Ascending aorta (tissue), 2 donors: ENCODE measurements at regions not wholly inside any gene's neighbourhood (a gene's known extent, or its start where the extent isn't known, plus 50 kb on each side); places are given as distances from the start of the nearest gene placed in this dataset.

Experiments
- DNase-seq, 2 donors: peaks; one replicate each; pipeline ENCODE4 v3.0.0-alpha.2; 2019; ENCODE audit warnings: low spot score in 2 of 2
- H3K27ac ChIP-seq, 2 donors: fragments of 200-600 bp; sonication (generic); one replicate each; pipeline ENCODE4 v1.5.1; 2016 to 2017; ENCODE audit warnings: mild to moderate bottlenecking in 1 of 2
- H3K27me3 ChIP-seq: fragments of 200-600 bp; sonication (generic); one replicate; pipeline ENCODE4 v1.5.1; 2017
- H3K36me3 ChIP-seq, 2 donors: fragments of 200-600 bp; sonication (generic); one replicate each; pipeline ENCODE4 v1.5.1; 2016
- H3K4me1 ChIP-seq, 2 donors: fragments of 200-600 bp; sonication (generic); one replicate each; pipeline ENCODE4 v1.5.1; 2016 to 2017; ENCODE audit warnings: mild to moderate bottlenecking in 1 of 2
- H3K4me3 ChIP-seq, 2 donors: fragments of 200-600 bp; sonication (generic); one replicate each; pipeline ENCODE4 v1.5.1; 2016 to 2017; ENCODE audit warnings: mild to moderate bottlenecking in 1 of 2
- H3K9me3 ChIP-seq, 2 donors: fragments of 200-600 bp; sonication (generic); one replicate each; pipeline ENCODE4 v1.5.1; 2016
- CTCF ChIP-seq, 3 experiments: fragments of 200-600 bp in 2 of 3; fragments of 450-650 bp in 1 of 3; sonication (generic) in 2 of 3; IDR thresholded peaks; one replicate each; pipeline ENCODE4 v1.5.1; 2016 to 2019; ENCODE audit warnings: antibody characterized with exemption in 3 of 3, mild to moderate bottlenecking in 1 of 3, moderate library complexity in 1 of 3
- intact Hi-C: fragments of 100-400 bp; cut with DNase I; formaldehyde crosslinking; loops from one replicate; pipeline ENCODE4 v1.15.1; 2023

- Histone ChIP-seq H3K27ac (no peak overlapping the region), H3K36me3 (no peaks in the 10 kb centered on the region), H3K9me3 (no peaks in the 10 kb centered on the region), H3K4me3 (no peak overlapping the region), H3K27me3 (no peaks in the 10 kb centered on the region), H3K4me1 (no peaks in the 10 kb centered on the region)
- no peak for TF ChIP-seq CTCF (IDR thresholded peaks at IDR 0.05)
- intact Hi-C loops, result no loop called here
- no peak for DNase-seq
These were observed 706.5 kb downstream of the MED13L start for GRCh38 chr12:115571027-115571426.

- no peaks in the 10 kb centered on the region for H3K9me3 ChIP-seq
- intact Hi-C loops, result no loop called here
- no peaks in the 10 kb centered on the region for H3K27me3 ChIP-seq
- no peak for TF ChIP-seq CTCF (IDR thresholded peaks at IDR 0.05)
- H3K36me3 ChIP-seq, result no peaks in the 10 kb centered on the region
- H3K4me3 ChIP-seq, result no peak overlapping the region
- no peak for DNase-seq
- no peaks in the 10 kb centered on the region for H3K4me1 ChIP-seq
- no peak overlapping the region for H3K27ac ChIP-seq
These were observed 707.3 kb downstream of the MED13L start for GRCh38 chr12:115570069-115570777.

GRCh38 chr12:115569345-115570068 is 708.0 kb downstream of the MED13L start:
- TF ChIP-seq CTCF (IDR thresholded peaks at IDR 0.05), result no peak
- no peak for DNase-seq
- no peaks in the 10 kb centered on the region for H3K36me3 ChIP-seq
- intact Hi-C loops, result no loop called here
- H3K9me3 ChIP-seq, result no peaks in the 10 kb centered on the region
- no peak overlapping the region for H3K4me3 ChIP-seq
- H3K4me1 ChIP-seq, result no peaks in the 10 kb centered on the region
- no peaks in the 10 kb centered on the region for H3K27me3 ChIP-seq
- no peak overlapping the region for H3K27ac ChIP-seq

GRCh38 chr12:115558281-115558680 is 719.2 kb downstream of the MED13L start:
- Histone ChIP-seq H3K27ac (no peak overlapping the region), H3K9me3 (no peaks in the 10 kb centered on the region), H3K27me3 (no peaks in the 10 kb centered on the region), H3K36me3 (no peaks in the 10 kb centered on the region), H3K4me1 (no peaks in the 10 kb centered on the region), H3K4me3 (no peak overlapping the region)
- no peak for DNase-seq
- TF ChIP-seq CTCF (IDR thresholded peaks at IDR 0.05), result no peak
- intact Hi-C loops, result no loop called here

GRCh38 chr12:115553622-115554021 is 723.9 kb downstream of the MED13L start:
- TF ChIP-seq CTCF (IDR thresholded peaks at IDR 0.05), result no peak
- Histone ChIP-seq H3K4me3 (no peak overlapping the region), H3K9me3 (no peaks in the 10 kb centered on the region), H3K27me3 (no peaks in the 10 kb centered on the region), H3K27ac (no peak overlapping the region), H3K4me1 (no peaks in the 10 kb centered on the region), H3K36me3 (no peaks in the 10 kb centered on the region)
- intact Hi-C loops, result no loop called here
- DNase-seq, result no peak
